Stimulated activated CD4-positive, alpha-beta T cell treated with anti-CD3 and anti-CD28 coated beads, Interleukin-2, amount 100 ng/mL, for 4 hours (primary cell): ENCODE measurements at regions not wholly inside any gene's neighbourhood (a gene's known extent, or its start where the extent isn't known, plus 50 kb on each side); places are given as distances from the start of the nearest gene placed in this dataset.
A peak's percentile ranks its signal among the peaks of the same experiment; 100 is the strongest.
"Not testable (repeated sequence)": the region's sequence is repeated elsewhere in the genome, so short reads cannot be mapped to it uniquely, and the experiment has no call there.

Source experiments
- DNase-seq: peaks from one replicate; pipeline ENCODE4 v3.0.0-alpha.2; 2020; ENCODE audit warnings: low read depth

- no peak for DNase-seq
These were observed 355.5 kb downstream of the BCL11B start for GRCh38 chr14:98916476-98916875.

- DNase-seq = no peak
These were observed 352.6 kb downstream of the BCL11B start for GRCh38 chr14:98919434-98919833.

- not testable (repeated sequence) for DNase-seq
These were observed 350.7 kb downstream of the BCL11B start for GRCh38 chr14:98921306-98921705.

DNA sequence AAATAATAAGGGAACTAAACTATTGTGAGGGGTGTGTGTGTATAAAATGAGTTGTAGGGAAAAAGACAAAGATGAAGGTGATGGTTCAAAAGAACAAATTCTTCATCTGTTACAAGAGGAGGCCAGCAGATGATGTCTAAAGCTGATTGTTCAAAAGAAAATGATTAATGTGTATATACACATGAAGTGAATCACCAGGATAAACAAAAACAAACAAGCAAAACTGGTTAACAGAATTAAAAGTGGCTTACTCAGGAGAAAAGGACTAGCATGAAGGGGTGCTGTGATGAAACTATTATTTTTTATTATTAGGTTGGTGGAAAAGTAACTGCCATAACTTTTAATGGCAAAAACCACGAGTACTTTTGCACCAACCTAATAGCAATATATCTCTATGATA lies 348.4 kb downstream of the BCL11B start:
- DNase-seq = no peak

DNA sequence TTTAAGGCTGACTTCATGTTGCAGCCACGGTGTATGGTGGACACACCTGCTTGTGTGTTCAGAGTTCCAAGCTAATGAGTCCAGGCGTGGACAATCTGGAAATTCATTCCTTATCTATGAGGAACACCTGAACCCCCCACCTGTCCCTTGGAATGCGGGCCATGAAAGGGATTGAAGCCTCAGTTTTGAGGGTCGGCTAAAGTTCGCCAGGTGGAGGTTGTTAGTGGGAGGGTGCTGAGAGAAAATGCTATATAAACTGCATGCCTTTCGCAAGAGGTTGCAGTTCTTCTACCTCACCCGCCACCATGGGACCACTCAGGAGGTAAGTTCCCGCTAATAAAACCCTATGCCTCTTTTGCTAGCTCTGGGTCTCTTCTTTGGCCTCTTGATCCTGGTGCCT lies 348.0 kb downstream of the BCL11B start:
- DNase-seq = no peak

GRCh38 chr14:98925354-98926040 lies 346.5 kb downstream of the BCL11B start:
- no peak for DNase-seq

GRCh38 chr14:98926146-98926545 lies 345.9 kb downstream of the BCL11B start:
- DNase-seq = no peak

DNA sequence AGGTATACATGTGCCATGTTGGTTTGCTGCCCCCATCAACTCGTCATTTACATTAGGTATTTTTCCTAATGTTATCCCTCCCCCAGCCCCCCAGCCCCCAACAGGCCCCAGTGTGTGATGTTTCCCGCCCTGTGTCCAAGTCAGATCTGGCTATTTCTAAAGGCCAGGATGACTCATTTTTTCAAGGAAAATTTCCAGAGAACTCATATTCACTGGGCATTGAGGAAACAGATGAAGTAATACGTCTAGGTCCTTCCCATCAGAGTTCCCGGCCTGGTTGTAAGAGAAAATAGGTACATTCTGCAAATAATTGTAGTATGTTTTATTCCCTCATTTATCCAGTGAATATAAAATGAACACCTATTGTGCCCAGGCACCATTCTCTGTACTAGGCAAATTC lies 345.2 kb downstream of the BCL11B start:
- no peak for DNase-seq

DNA sequence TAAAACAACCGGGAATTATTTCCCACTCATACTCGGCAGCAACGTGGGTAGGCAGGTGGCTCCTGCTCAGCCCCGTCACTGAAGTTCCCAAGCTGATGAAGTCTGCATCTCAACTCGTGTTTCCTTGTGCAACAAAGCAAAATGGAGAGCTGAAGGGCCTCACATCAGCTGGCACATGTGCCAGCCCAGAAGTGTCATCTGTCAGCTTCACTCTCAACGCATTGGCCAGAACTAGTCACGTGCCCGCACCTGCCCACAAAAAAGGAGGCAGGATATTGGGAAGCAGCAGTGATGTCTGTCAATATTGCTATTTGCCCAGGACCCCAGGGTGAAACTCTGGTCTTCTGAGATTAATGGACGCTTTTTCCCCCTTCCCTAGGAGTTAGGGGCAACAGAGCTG lies 344.0 kb downstream of the BCL11B start:
- DNase-seq = no peak

DNA sequence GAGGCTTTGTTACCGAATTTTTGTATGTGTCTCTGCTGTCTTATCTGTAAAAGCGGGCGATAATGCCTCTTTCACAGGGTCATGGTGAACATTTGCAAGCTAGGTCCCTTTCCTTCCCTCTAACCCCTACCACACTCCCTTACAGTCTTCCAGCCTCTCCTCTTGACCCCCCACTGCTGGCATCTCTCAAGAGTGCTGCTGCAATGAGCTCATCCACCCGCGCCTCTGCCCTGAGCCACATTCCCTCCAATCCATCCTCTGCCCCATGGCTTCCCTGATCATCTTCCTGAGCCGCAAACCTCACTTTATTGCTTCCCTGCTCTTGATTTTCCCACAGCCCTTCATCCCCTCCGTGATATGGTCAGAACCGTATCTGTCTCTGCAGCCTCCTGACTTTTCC lies 343.6 kb downstream of the BCL11B start:
- no peak for DNase-seq

DNA sequence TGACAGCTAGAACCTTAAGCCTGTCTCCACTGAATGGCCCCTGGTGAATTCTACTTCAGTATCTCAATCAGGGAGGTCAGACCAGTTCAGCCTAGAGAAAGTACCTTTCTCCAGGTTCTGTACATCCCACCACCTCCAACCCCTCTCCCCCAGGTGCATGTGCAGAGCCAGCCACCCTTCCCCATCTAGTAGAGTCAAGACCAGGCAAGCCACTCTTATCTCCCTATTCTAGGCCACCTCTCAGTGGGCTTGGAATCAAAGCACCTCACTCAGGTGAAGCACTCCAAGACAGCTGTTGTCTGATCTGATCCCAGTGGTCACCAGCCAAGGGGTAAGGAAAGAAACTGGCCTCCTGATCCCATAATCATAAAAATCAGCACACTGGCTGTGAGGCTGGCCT lies 340.9 kb downstream of the BCL11B start:
- no peak for DNase-seq

DNA sequence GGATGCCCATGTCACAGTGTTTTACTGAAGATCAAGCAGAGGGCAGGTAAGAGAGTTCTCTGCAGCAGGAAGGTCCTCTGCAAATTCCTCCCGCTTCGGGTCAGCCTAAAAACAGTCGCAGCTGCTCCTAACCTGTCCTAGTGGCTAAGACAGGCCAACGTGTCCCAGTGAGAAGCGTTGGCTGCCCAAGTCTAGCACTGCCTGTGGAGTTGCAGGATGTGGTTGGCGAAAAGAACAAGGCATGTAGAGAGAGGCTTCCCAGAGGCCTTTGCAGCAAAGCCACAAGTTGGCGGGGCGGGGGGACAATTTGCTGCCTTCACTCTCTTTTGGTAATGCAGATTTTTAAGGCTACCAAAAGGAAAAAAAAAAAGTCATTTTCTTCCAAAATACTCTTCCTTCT lies 340.1 kb downstream of the BCL11B start:
- peak; percentile 31 for DNase-seq

DNA sequence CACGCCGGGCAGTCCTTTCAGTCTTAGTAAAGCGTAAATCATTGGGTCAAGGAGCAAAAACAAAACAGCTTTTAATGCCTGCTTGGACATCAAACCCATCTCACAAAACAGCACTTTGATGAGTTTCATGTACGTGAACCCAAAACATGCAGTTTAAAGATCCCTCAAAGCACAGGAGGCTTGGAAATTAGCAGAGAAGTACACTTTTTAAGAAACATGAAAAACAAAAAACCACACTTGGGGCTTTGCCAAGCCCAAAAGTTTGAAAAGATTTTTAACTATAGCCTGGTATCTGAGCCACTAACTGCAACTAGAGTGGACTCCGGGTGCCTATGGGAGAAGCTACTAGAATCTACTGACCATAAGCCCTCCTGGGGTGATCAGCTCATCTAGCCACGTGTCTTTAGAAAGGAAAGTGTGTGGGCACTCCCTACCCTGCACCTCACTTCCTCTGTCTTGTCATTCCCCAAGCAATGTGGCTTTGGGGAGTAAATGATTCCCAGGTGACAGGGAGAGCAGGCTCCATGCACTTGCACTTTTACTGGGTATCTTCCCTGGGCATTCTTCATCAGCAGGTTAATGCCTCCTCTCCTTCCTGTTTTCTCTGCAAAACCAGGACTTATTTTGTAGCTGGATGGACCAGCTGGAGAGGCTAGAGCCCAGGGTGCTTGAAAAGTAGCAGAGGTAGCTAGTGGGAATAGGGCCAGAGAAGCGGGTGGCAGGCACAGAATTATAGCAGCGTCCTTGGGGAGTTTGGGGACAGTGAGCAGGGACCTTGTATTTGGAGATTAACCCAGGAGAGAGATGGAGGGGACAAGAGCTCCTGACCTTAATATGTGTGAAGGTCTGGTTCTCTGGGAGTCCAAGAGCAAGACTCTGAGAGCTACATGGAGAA lies 339.3 kb downstream of the BCL11B start:
- DNase-seq = no peak

GRCh38 chr14:98934569-98934968 lies 337.4 kb downstream of the BCL11B start:
- not testable (repeated sequence) for DNase-seq

GRCh38 chr14:98935921-98936320 lies 336.1 kb downstream of the BCL11B start:
- DNase-seq = no peak

DNA sequence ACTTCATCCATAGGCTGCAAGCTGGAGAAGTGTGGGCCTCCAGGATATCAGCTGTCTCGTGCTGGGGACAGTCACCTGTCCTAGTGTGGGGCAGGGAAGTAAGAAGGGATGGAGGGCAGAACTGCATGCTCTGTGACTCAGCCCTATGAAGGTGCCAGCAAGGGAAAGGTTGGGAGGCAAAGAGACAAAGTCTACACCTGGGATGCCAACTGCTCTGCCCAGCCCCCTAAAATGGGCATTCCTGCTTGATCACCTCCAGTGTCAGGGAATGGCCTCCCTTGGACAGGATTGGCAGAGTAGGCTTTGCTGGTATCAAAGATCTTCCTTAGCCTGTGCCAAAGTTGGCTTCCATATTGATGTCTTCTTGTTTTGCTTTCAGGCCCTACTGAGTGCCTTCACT lies 335.0 kb downstream of the BCL11B start:
- DNase-seq = no peak

- DNase-seq = no peak
These were observed 334.1 kb downstream of the BCL11B start for GRCh38 chr14:98937712-98938505.

DNA sequence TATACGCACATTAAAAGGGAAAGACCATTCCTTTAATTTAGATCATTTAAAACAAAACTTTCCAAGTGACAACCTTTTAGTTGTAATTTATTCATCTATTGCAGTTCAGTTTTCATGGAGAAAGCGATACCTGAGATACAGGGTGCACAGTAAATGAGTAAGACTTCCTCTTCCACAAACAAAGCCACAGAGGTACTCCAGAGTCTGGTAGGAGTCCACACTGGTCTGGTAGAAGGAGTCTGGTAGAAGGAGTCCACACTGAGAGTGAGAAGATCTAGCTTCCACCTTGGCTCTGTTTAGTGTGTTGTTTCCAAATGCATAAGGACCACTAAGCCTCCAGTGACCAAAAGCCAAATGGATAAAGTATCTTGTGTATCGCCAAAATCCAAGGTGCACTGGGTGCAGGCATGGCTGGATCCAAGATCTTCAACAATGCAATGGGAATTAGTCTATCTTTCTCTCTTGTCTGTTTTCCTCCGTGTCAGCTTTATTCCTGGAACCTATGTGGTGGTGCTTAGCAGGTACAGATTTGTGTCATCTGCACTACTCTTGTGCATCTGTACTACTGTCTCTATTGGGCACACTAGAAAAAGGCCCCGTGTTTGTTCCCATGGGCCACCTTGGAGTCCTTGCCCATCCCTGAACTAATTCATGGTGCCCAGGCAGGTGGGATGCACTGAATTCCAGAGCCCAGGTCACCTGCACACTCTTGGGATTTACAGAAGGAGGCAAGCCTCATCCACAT lies 331.1 kb downstream of the BCL11B start:
- no peak for DNase-seq

- no peak for DNase-seq
These were observed 330.5 kb downstream of the BCL11B start for GRCh38 chr14:98941481-98941880.

DNA sequence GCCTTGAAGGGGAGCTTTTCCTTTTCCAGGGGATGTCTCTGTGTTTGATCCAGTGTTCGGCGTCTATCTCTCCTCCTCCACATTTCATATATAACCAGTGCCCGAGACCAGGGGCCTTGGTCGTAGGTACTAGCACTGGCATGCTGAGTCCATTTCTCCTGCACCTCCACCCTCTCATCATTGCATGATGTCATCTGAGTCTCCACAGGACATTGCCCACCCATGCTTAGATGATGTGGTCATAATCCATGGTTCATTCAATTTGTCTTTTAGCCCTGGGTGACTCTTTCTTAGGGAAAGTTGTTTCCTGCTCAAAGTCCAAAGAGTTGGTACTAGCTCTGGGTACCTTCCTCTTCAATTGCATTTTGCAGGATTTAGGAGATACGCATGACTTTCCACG lies 328.1 kb downstream of the BCL11B start:
- no peak for DNase-seq

- DNase-seq = no peak
These were observed 327.0 kb downstream of the BCL11B start for GRCh38 chr14:98944989-98945388.
